Keratinocyte (primary cell): ENCODE measurements at regions not wholly inside any gene's neighbourhood (a gene's known extent, or its start where the extent isn't known, plus 50 kb on each side); places are given as distances from the start of the nearest gene placed in this dataset.

Experiments
- DNase-seq: peaks from one replicate; pipeline ENCODE4 v3.0.0-alpha.2; 2011; ENCODE audit warnings: low read depth, missing footprints, low spot score
- FAIRE-seq: peaks from 2 replicates; lab custom pipeline; 2011; peaks lifted over from hg19 to GRCh38; lab: Jason Lieb, UNC
- H2AFZ ChIP-seq: 2 replicates; pipeline ENCODE4 v1.6.0; 2012; ENCODE audit warnings: low read length, control low read depth, inconsistent platforms; ENCODE audit not compliant: control insufficient read depth
- H3K27ac ChIP-seq: 2 replicates; pipeline ENCODE4 v1.5.1; 2011; ENCODE audit warnings: low read length; ENCODE audit not compliant: control insufficient read depth, insufficient read depth
- H3K27me3 ChIP-seq: 3 replicates; pipeline ENCODE4 v1.6.0; 2011; ENCODE audit warnings: low read length; ENCODE audit not compliant: control insufficient read depth, insufficient read depth; ENCODE audit errors: extremely low read depth
- H3K36me3 ChIP-seq, 2 experiments: 2 replicates in 1 of 2; 3 replicates in 1 of 2; pipeline ENCODE4 v1.5.1; 2011; ENCODE audit warnings: low read length in 2 of 2, mild to moderate bottlenecking in 1 of 2; ENCODE audit not compliant: control insufficient read depth in 2 of 2, insufficient read depth in 2 of 2; ENCODE audit errors: extremely low read depth in 1 of 2
- H3K4me1 ChIP-seq: 3 replicates; pipeline ENCODE4 v1.5.1; 2011; ENCODE audit warnings: low read length; ENCODE audit not compliant: control insufficient read depth, insufficient read depth; ENCODE audit errors: extremely low read depth
- H3K4me2 ChIP-seq: 3 replicates; pipeline ENCODE4 v1.6.0; 2011; ENCODE audit warnings: low read depth, low read length; ENCODE audit not compliant: control insufficient read depth, insufficient read depth; ENCODE audit errors: extremely low read depth
- H3K4me3 ChIP-seq, 3 experiments: fragments of 200-600 bp in 1 of 3; sonication (generic) in 1 of 3; 2 replicates in 2 of 3; 3 replicates in 1 of 3; pipeline ENCODE4 v1.5.1; 2011 to 2016; ENCODE audit warnings: low read length in 3 of 3, mild to moderate bottlenecking in 3 of 3, control low read depth in 2 of 3, inconsistent platforms in 1 of 3, low read depth in 1 of 3, mixed read lengths in 1 of 3, mixed run types in 1 of 3, moderate library complexity in 1 of 3; ENCODE audit not compliant: control insufficient read depth in 2 of 3, insufficient read depth in 2 of 3; ENCODE audit errors: extremely low read depth in 1 of 3
- H3K79me2 ChIP-seq: 2 replicates; pipeline ENCODE4 v1.6.0; 2012; ENCODE audit warnings: low read length; ENCODE audit not compliant: control insufficient read depth, insufficient read depth
- H3K9ac ChIP-seq: 3 replicates; pipeline ENCODE4 v1.6.0; 2011; ENCODE audit warnings: low read length; ENCODE audit not compliant: control insufficient read depth, insufficient read depth; ENCODE audit errors: extremely low read depth
- H3K9me1 ChIP-seq: 3 replicates; pipeline ENCODE4 v1.6.0; 2011; ENCODE audit warnings: low read length; ENCODE audit not compliant: control insufficient read depth, insufficient read depth; ENCODE audit errors: extremely low read depth
- H3K9me3 ChIP-seq: 2 replicates; pipeline ENCODE4 v1.5.1; 2012; ENCODE audit warnings: low read depth, low read length; ENCODE audit not compliant: control insufficient read depth
- H4K20me1 ChIP-seq: 3 replicates; pipeline ENCODE4 v1.6.0; 2011; ENCODE audit warnings: low read length; ENCODE audit not compliant: control insufficient read depth, insufficient read depth; ENCODE audit errors: extremely low read depth
- EZH2 ChIP-seq: IDR thresholded peaks from one replicate; pipeline ENCODE4 v1.6.1; 2012; ENCODE audit warnings: inconsistent platforms, mild to moderate bottlenecking, low read length, moderate library complexity
- dilution Hi-C: fragments of 300-500 bp; cut with MboI; formaldehyde crosslinking; loops from one replicate; pipeline ENCODE4 v1.7.0; 2020; ENCODE audit warnings: low sequenced_read_pairs; ENCODE audit not compliant: extremely low pct_ligation_motif_present
- TF ChIP-seq, protein P1 (sequence below), 3 experiments: IDR thresholded peaks in 1 of 3; conservative IDR thresholded peaks in 1 of 3; optimal IDR thresholded peaks in 1 of 3; 2 replicates in 2 of 3; 3 replicates in 1 of 3; pipeline versions ENCODE3 to v1.5.1; 2011; ENCODE audit warnings: low read length in 3 of 3, mild to moderate bottlenecking in 3 of 3, moderate library complexity in 2 of 3, control low read depth in 1 of 3, inconsistent platforms in 1 of 3; ENCODE audit not compliant: insufficient read depth in 2 of 3; ENCODE audit errors: extremely low read depth in 1 of 3

GRCh38 chr5:103469288-103470040 lies 93.1 kb downstream of the NUDT12 start:
- Histone ChIP-seq H3K27ac (no peak overlapping the region), H3K4me1 (no peaks in the 10 kb centered on the region), H3K79me2 (no peaks in the 10 kb centered on the region), H3K9me3 (no peaks in the 10 kb centered on the region), H3K4me3 (no peak overlapping the region), H3K9ac (no peak overlapping the region), H3K9me1 (no peaks in the 10 kb centered on the region), H3K36me3 (no peaks in the 10 kb centered on the region), H3K27me3 (no peaks in the 10 kb centered on the region), H2AFZ (no peak overlapping the region), H3K4me2 (no peak overlapping the region), H4K20me1 (no peaks in the 10 kb centered on the region)
- no peak for FAIRE-seq
- TF ChIP-seq, protein P1, sequence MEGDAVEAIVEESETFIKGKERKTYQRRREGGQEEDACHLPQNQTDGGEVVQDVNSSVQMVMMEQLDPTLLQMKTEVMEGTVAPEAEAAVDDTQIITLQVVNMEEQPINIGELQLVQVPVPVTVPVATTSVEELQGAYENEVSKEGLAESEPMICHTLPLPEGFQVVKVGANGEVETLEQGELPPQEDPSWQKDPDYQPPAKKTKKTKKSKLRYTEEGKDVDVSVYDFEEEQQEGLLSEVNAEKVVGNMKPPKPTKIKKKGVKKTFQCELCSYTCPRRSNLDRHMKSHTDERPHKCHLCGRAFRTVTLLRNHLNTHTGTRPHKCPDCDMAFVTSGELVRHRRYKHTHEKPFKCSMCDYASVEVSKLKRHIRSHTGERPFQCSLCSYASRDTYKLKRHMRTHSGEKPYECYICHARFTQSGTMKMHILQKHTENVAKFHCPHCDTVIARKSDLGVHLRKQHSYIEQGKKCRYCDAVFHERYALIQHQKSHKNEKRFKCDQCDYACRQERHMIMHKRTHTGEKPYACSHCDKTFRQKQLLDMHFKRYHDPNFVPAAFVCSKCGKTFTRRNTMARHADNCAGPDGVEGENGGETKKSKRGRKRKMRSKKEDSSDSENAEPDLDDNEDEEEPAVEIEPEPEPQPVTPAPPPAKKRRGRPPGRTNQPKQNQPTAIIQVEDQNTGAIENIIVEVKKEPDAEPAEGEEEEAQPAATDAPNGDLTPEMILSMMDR (optimal IDR thresholded peaks at IDR 0.05 in 1 of 3, IDR thresholded peaks at IDR 0.05 in 1 of 3, conservative IDR thresholded peaks at IDR 0.05 in 1 of 3; ENCODE audit: extremely low read depth in 1 of 3, insufficient read depth in 2 of 3, low read length in 3 of 3), result no peak
- TF ChIP-seq EZH2, result no peak
- DNase-seq, result no peak
- dilution Hi-C loops, result loop anchor here (5.0 kb wide), 1 partner anchor 37 kb away; no protein-coding TSS in a partner anchor

- Histone ChIP-seq H3K36me3 (no peaks in the 10 kb centered on the region), H3K4me2 (no peak overlapping the region), H3K4me1 (no peaks in the 10 kb centered on the region), H3K79me2 (no peaks in the 10 kb centered on the region), H3K27me3 (no peaks in the 10 kb centered on the region), H3K9ac (no peak overlapping the region), H4K20me1 (no peaks in the 10 kb centered on the region), H3K4me3 (no peak overlapping the region), H3K9me1 (no peaks in the 10 kb centered on the region), H3K27ac (no peak overlapping the region), H2AFZ (no peak overlapping the region), H3K9me3 (no peaks in the 10 kb centered on the region)
- FAIRE-seq, result no peak
- DNase-seq, result no peak
- TF ChIP-seq, protein P1 (optimal IDR thresholded peaks at IDR 0.05 in 1 of 3, IDR thresholded peaks at IDR 0.05 in 1 of 3, conservative IDR thresholded peaks at IDR 0.05 in 1 of 3; ENCODE audit: extremely low read depth in 1 of 3, insufficient read depth in 2 of 3, low read length in 3 of 3), result no peak
- no peak for TF ChIP-seq EZH2
- dilution Hi-C loops, result loop anchor here (5.0 kb wide), 1 partner anchor 36 kb away; no protein-coding TSS in a partner anchor
These were observed 94.8 kb downstream of the NUDT12 start for GRCh38 chr5:103467831-103468230.
